ENCODE measurements at regions not wholly inside any gene's neighbourhood (a gene's known extent, or its start where the extent isn't known, plus 50 kb on each side); places are given as distances from the start of the nearest gene placed in this dataset.
"Not testable (repeated sequence)": the region's sequence is repeated elsewhere in the genome, so short reads cannot be mapped to it uniquely, and the experiment has no call there.

- POLR2A ChIA-PET: no interaction called here
- CTCF ChIA-PET: no interaction called here
Measured at GRCh38 chr9:135347461-135347860, 132.1 kb upstream of the PPP1R26 start.

DNA sequence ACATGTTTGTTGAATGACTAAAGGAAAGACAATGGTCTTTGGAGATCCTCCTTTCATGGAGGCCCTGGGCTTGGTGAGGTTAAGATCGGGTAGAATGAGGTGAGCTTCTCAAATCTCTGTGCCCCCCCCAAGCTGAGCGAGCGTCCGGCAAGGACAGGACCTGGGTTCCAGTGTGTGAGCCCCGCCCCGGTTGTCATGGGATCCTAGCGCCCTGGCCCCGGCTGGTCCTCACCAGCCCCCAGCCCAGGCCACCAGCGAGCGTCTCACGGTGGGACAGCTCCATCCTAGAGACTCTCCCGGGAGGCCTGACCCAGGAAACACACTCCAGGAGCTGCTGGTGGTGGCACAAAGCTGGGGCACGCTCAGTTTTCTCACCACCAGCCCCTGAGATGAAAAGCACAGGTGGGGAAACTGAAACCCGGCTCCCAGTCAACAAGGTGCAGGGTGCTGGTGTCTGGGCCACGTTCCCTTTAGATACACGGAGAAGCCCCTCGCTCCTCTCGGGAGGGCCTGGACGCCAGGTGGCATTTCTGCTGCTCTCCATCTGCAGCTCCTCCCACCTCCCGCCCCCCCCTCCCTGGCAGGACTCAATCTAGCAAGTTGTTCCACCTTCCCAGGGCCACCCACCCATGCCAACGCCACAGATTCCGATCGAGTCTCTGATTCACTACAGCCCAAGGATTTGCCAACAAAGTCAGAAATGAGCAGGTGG is 131.3 kb upstream of the PPP1R26 start:
- ChIA-PET POLR2A (no interaction called here), CTCF (no interaction called here)

GRCh38 chr9:135348788-135349150 is 130.8 kb upstream of the PPP1R26 start:
- ChIA-PET CTCF (no interaction called here), POLR2A (no interaction called here)

- ChIA-PET POLR2A (no interaction called here), CTCF (no interaction called here)
Measured at GRCh38 chr9:135349212-135350002, 130.2 kb upstream of the PPP1R26 start.

DNA sequence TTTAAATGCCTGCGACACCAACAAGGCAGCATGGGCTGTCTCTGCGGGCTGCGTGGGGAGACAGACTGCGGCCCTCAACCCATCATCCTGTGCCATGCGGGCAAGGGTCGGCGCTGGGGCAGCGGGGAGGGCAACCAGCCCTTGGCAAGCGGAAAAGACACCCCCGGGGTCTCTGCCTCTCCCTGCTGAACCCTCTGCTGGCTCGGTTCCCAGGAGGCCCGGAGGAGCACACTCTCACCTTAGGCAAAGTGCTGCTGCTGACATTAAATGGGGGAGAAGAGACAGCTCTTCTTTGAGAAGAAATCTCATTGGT is 129.6 kb upstream of the PPP1R26 start:
- ChIA-PET POLR2A (no interaction called here), CTCF (no interaction called here)

DNA sequence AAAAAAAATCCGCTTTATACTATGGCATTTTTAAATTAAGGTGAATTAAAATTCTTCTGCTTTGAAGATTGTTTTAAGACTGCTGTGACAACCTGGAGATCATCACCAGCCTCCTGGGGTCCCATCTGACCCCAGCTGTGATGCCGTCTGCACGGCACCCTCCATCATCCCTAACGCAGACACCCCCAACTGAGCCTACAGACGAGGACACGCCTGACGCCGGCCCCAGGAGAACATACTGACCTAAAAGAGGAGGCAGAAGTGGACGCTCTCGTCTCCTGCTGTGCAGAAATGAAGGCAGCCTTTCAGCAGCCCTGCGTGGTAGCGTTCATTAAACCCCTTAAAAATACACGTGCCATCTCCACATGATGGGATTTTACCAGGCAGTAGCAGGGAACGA is 125.6 kb upstream of the PPP1R26 start:
- CTCF ChIA-PET: no interaction called here
- POLR2A ChIA-PET: no interaction called here

- POLR2A ChIA-PET: no interaction called here
Measured at GRCh38 chr9:135355521-135356011, 124.0 kb upstream of the PPP1R26 start.

DNA sequence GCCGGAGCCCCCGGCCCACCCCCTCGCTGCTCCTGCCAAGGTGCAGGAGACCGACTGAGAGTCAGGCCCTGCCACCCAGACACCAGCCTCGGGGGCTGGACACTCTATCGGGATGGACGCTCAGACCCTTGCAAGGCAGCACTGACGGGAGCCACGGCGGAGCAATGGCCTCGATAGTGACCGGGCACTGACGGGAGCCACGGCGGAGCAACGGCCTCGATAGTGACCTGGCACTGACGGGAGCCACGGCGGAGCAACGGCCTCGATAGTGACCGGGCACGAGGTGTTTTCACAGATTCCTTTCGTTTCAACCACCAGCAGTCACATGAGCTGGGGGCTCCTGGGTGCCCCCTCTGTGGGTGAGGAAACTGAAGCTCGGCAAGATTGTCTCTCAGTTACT is 123.6 kb upstream of the PPP1R26 start:
- ChIA-PET CTCF (no interaction called here), POLR2A (no interaction called here)

More at GRCh38 chr9:135355521-135356011, 124.0 kb upstream of the PPP1R26 start:
- CTCF ChIA-PET: no interaction called here

GRCh38 chr9:135356796-135357195 is 122.8 kb upstream of the PPP1R26 start:
- POLR2A ChIA-PET: no interaction called here

DNA sequence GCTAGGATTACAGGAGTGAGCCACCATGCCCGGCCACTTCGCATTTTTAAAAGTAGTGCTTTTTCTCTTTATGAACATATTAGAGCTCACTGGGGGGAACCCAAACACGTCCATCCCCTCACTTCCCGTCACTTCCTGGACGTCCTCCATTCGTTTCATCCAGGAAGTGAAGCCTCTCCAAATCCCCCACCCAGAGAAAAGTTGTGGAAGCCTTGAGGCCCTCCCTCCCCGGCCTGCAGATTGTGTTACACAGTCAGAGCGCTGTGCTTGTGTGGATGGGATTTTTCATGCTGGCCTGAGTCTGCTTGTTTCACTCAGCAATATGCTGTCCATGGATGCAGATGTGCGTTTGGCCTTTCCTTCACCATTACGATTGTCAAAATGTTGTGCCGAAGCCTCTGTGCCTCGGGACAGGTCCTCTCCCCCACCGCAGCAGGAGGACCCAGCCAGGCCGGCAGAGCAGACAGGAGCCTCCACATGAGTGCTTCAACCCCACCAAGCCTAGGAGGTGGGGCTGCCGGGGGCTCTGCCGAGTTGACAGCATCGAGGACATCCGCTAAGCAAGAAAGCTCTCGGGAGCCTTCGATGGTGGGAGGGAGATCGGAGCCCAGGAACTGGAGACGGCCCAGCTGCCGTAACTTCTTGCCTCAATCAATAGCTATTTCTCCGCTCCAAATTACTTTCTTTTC is 121.6 kb upstream of the PPP1R26 start:
- CTCF ChIA-PET: no interaction called here
- POLR2A ChIA-PET: no interaction called here

More at GRCh38 chr9:135356796-135357195, 122.8 kb upstream of the PPP1R26 start:
- CTCF ChIA-PET: no interaction called here

- CTCF ChIA-PET: no interaction called here
- POLR2A ChIA-PET: no interaction called here
Measured at GRCh38 chr9:135358552-135358940, 121.0 kb upstream of the PPP1R26 start.

DNA sequence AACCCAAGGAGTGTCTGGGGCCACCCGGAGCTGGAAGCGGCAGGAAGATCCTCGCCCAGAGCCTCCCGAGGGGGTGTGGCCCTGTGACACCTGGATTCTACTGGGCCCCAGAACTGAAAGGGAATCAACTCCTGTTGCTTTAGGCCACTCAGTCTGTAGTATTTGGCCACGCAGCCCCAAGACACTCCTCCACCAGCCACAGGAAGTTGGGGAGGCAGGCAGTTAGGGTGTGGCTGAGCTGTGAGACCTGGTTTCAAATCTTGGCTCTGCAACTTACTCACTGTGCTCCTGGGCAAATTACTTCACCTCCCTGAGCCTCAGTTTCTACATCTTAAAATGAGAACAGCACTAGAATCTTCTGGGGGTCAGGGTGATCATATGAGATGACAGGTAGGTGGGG is 119.8 kb upstream of the PPP1R26 start:
- ChIA-PET POLR2A (no interaction called here), CTCF (no interaction called here)

- ChIA-PET POLR2A (no interaction called here), CTCF (no interaction called here)
Measured at GRCh38 chr9:135360617-135361016, 119.0 kb upstream of the PPP1R26 start.

DNA sequence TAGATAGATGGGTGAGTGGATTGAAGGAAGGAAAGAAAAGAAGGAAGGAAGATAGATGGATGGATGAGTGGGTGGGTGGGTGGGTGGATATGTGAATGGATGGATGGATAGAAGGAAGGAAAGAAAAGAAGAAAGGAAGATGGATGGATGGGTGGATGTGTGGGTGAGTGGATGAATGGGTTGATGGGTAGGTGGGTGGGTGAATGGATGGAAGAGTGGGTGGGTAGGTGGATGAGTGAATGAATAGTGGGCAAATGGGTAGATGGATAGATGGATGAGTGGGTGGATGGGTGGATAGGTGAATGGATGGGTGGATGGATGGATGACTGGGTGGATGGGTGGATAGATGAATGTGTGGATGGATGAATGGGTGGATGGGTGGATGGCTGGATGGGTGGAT is 117.9 kb upstream of the PPP1R26 start:
- CTCF ChIA-PET, POLR2A ChIA-PET: not testable (repeated sequence)

DNA sequence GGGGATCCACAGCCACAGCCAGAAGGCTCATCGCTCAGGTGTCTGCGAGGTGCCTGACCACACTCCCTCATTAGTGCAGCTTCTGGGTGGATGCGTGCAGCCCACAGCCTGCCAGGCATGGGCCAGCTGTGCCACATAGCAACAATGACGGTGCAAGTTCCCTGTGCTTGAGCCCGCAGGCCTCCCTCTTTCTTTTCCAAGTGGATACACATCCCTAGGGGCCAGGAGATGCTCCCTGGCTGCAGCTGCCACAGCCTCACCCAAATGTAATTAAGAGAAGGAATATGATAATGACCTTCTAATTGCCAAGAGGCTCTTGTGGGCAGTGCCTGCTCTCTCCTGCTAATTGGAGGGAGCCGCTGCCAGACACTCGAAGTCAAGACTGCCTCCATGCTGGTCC is 116.0 kb upstream of the PPP1R26 start:
- POLR2A ChIA-PET: no interaction called here
- CTCF ChIA-PET: no interaction called here

DNA sequence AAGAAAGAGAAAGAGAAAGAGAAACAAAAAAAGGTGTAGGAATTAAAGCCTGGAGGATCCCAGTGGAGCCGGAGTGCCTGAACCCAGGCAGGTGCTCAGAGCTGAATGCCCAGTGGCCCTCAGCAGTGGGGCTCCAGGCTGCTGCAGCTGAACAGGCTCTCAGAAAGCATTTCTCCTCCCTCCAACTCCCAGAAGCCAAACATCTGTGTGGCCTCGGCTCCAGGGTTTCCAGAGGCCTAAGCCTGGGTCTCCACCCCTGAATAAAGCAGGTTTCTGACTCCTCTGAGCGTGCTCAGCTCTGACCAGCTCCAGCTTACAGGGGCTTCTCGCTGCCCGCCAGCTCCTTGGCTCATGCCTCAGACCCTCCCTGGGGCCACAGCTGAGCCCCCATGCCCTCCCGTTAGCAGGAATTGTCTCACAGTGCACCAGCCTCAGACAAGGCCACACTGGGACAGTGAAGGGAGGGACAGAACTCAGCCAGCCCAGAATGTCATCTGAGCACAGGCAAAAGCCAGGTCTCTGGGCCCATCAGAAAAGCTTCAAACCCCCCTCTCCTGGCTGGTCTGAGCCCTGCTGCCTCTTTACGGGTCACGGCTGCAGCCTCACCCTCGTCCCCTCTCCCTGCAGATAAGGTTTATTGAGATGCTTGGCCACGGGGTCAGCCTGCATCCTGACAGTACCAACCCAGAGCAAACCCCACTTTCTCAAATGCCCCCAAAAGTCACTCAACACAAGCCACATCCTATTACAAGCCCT is 114.4 kb upstream of the PPP1R26 start:
- ChIA-PET POLR2A (no interaction called here), CTCF (interaction anchor here (0.6 kb wide), 1 partner anchor 62 kb away, joined by 3 read pairs; no protein-coding TSS in a partner anchor)

DNA sequence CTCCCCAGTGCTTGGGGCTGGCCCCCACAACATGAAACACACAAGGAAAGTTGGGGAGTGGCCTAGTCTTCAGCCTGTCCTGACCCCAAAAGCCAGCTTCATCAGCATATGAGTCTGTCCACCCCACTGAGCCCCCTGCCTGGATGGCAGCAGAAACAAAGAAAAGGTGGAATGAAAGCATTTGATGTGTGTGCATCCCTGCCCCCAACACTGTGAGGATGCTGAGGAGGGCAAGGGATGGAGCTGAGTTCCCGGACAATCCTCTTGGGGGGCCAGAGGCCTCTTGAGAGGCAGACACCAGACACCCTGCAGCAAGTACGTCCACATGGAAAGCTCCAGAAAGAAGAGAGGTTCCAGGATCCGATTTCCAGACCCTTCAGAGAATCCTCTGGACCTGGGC is 113.5 kb upstream of the PPP1R26 start:
- ChIA-PET POLR2A (no interaction called here), CTCF (no interaction called here)

GRCh38 chr9:135369412-135369990 is 110.1 kb upstream of the PPP1R26 start:
- ChIA-PET CTCF (interaction anchor here (1.0 kb wide), 1 partner anchor 43 kb away, joined by 3 read pairs; no protein-coding TSS in a partner anchor), POLR2A (no interaction called here)

DNA sequence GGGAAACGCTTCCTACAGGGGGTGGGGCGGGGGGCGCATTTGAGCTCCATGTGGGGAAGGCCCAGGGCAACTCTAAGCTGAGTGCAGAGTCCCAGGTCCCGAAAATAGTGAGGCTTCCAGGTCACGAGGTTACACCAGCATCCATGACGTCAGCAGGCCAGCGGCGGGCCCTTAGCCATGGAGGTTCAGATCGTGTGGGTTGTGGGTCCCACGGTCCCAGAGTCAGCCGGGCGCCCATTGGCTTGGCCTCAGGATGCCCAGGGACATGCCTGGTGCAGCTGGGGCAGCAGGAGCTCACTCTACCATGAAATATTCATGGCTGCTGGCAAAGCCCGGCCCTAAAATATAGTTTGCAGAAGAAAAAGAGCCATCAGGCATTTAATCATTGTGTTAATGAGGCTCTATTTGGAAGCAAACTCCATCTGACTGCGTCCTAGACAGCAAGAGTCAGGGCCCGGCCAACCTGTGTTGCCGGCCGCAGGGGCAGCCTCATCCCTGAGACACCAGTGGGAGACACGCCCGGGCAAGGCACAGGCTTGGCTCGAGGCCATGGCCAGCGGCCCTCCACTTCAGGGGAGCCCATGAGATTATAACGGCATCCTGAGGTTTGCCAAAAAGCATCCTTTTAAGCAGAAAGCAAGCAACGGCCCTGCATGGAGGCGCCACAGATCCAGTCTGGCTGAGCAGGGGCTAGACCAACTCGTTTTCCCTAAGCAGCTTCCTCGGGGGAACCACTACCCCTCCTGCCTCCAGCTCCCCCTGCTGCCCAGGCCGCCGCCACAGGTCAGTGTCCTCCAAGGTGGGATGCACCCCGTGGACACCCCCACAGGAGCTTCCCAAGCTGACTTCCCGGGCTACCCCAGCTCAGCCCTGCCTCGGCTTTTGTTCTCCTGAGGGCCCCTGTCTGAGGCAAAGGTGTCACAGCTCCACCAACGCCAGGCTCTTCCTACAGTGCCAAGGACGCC is 108.9 kb upstream of the PPP1R26 start:
- CTCF ChIA-PET: interaction anchor here (1.0 kb wide), 1 partner anchor 41 kb away, joined by 3 read pairs; no protein-coding TSS in a partner anchor

More for the DNA sequence above, 108.9 kb upstream of the PPP1R26 start:
- POLR2A ChIA-PET: no interaction called here

Data from activated CD8-positive, alpha-beta memory T cell treated with anti-CD3 and anti-CD28 coated beads for 36 hours (primary cell).